ENCODE measurements at regions not wholly inside any gene's neighbourhood (a gene's known extent, or its start where the extent isn't known, plus 50 kb on each side); places are given as distances from the start of the nearest gene placed in this dataset.

GRCh38 chr5:67311208-67311607 is 114.6 kb upstream of the CD180 start:
- no peaks in the 10 kb centered on the region for H3K36me3 ChIP-seq (ENCODE audit: control insufficient read depth in 5 of 5, insufficient read depth in 5 of 5, low read length in 5 of 5)
- peaks cover 0 to 4% (median 0%) of the 10 kb centered on the region in 5 donors for H3K9me3 ChIP-seq (ENCODE audit: control insufficient read depth in 5 of 5, low read length in 5 of 5)
- H3K9ac ChIP-seq (ENCODE audit: low read length in 5 of 5) = no peak overlapping the region
- H3K27me3 ChIP-seq (ENCODE audit: control insufficient read depth in 5 of 5, insufficient read depth in 4 of 5, low read length in 5 of 5) = no peaks in the 10 kb centered on the region
- H3K4me1 ChIP-seq (ENCODE audit: control insufficient read depth in 5 of 5, insufficient read depth in 5 of 5, low read length in 5 of 5) = peaks cover 0 to 24% (median 24%) of the 10 kb centered on the region in 5 donors
- H3K4me3 ChIP-seq (ENCODE audit: low read depth in 1 of 5, low read length in 5 of 5) = no peak overlapping the region
- H3K27ac ChIP-seq (ENCODE audit: low read depth, low read length) = no peak overlapping the region

GRCh38 chr5:67310740-67311139 is 114.1 kb upstream of the CD180 start:
- Histone ChIP-seq H3K27ac (ENCODE audit: low read depth, low read length) (no peak overlapping the region), H3K9me3 (ENCODE audit: control insufficient read depth in 5 of 5, low read length in 5 of 5) (peaks cover 0 to 4% (median 0%) of the 10 kb centered on the region in 5 donors), H3K36me3 (ENCODE audit: control insufficient read depth in 5 of 5, insufficient read depth in 5 of 5, low read length in 5 of 5) (no peaks in the 10 kb centered on the region), H3K27me3 (ENCODE audit: control insufficient read depth in 5 of 5, insufficient read depth in 4 of 5, low read length in 5 of 5) (no peaks in the 10 kb centered on the region), H3K4me3 (ENCODE audit: low read depth in 1 of 5, low read length in 5 of 5) (no peak overlapping the region), H3K4me1 (ENCODE audit: control insufficient read depth in 5 of 5, insufficient read depth in 5 of 5, low read length in 5 of 5) (peaks cover 0 to 29% (median 25%) of the 10 kb centered on the region in 5 donors), H3K9ac (ENCODE audit: low read length in 5 of 5) (no peak overlapping the region)

GRCh38 chr5:67310169-67310568 is 113.6 kb upstream of the CD180 start:
- Histone ChIP-seq H3K27ac (ENCODE audit: low read depth, low read length) (no peak overlapping the region), H3K36me3 (ENCODE audit: control insufficient read depth in 5 of 5, insufficient read depth in 5 of 5, low read length in 5 of 5) (no peaks in the 10 kb centered on the region), H3K4me1 (ENCODE audit: control insufficient read depth in 5 of 5, insufficient read depth in 5 of 5, low read length in 5 of 5) (peaks cover 0 to 30% (median 25%) of the 10 kb centered on the region in 5 donors), H3K27me3 (ENCODE audit: control insufficient read depth in 5 of 5, insufficient read depth in 4 of 5, low read length in 5 of 5) (no peaks in the 10 kb centered on the region), H3K9ac (ENCODE audit: low read length in 5 of 5) (no peak overlapping the region), H3K9me3 (ENCODE audit: control insufficient read depth in 5 of 5, low read length in 5 of 5) (peaks cover 0 to 4% (median 0%) of the 10 kb centered on the region in 5 donors), H3K4me3 (ENCODE audit: low read depth in 1 of 5, low read length in 5 of 5) (no peak overlapping the region)

GRCh38 chr5:67308988-67309688 is 112.5 kb upstream of the CD180 start:
- Histone ChIP-seq H3K27me3 (ENCODE audit: control insufficient read depth in 5 of 5, insufficient read depth in 4 of 5, low read length in 5 of 5) (no peaks in the 10 kb centered on the region), H3K27ac (ENCODE audit: low read depth, low read length) (no peak overlapping the region), H3K4me3 (ENCODE audit: low read depth in 1 of 5, low read length in 5 of 5) (no peak overlapping the region), H3K9ac (ENCODE audit: low read length in 5 of 5) (no peak overlapping the region), H3K9me3 (ENCODE audit: control insufficient read depth in 5 of 5, low read length in 5 of 5) (peaks cover 0 to 4% (median 0%) of the 10 kb centered on the region in 5 donors), H3K36me3 (ENCODE audit: control insufficient read depth in 5 of 5, insufficient read depth in 5 of 5, low read length in 5 of 5) (no peaks in the 10 kb centered on the region), H3K4me1 (ENCODE audit: control insufficient read depth in 5 of 5, insufficient read depth in 5 of 5, low read length in 5 of 5) (peaks cover 0 to 36% (median 31%) of the 10 kb centered on the region in 5 donors)

GRCh38 chr5:67306965-67307607 is 110.5 kb upstream of the CD180 start:
- H3K9me3 ChIP-seq (ENCODE audit: control insufficient read depth in 5 of 5, low read length in 5 of 5) = no peaks in the 10 kb centered on the region
- H3K27me3 ChIP-seq (ENCODE audit: control insufficient read depth in 5 of 5, insufficient read depth in 4 of 5, low read length in 5 of 5) = no peaks in the 10 kb centered on the region
- H3K9ac ChIP-seq (ENCODE audit: low read length in 5 of 5) = no peak overlapping the region
- no peak overlapping the region for H3K4me3 ChIP-seq (ENCODE audit: low read depth in 1 of 5, low read length in 5 of 5)
- H3K4me1 ChIP-seq (ENCODE audit: control insufficient read depth in 5 of 5, insufficient read depth in 5 of 5, low read length in 5 of 5) = peaks cover 0 to 38% (median 33%) of the 10 kb centered on the region in 5 donors
- H3K27ac ChIP-seq (ENCODE audit: low read depth, low read length) = peak overlapping the region; percentile 15
- H3K36me3 ChIP-seq (ENCODE audit: control insufficient read depth in 5 of 5, insufficient read depth in 5 of 5, low read length in 5 of 5) = no peaks in the 10 kb centered on the region

GRCh38 chr5:67305913-67306710 is 109.5 kb upstream of the CD180 start:
- Histone ChIP-seq H3K9me3 (ENCODE audit: control insufficient read depth in 5 of 5, low read length in 5 of 5) (no peaks in the 10 kb centered on the region), H3K36me3 (ENCODE audit: control insufficient read depth in 5 of 5, insufficient read depth in 5 of 5, low read length in 5 of 5) (no peaks in the 10 kb centered on the region), H3K27ac (ENCODE audit: low read depth, low read length) (peak overlapping the region; percentile 39), H3K27me3 (ENCODE audit: control insufficient read depth in 5 of 5, insufficient read depth in 4 of 5, low read length in 5 of 5) (no peaks in the 10 kb centered on the region), H3K4me1 (ENCODE audit: control insufficient read depth in 5 of 5, insufficient read depth in 5 of 5, low read length in 5 of 5) (peaks cover 2 to 45% (median 37%) of the 10 kb centered on the region in 5 donors), H3K9ac (ENCODE audit: low read length in 5 of 5) (no peak overlapping the region), H3K4me3 (ENCODE audit: low read depth in 1 of 5, low read length in 5 of 5) (no peak overlapping the region)

GRCh38 chr5:67305401-67305800 is 108.8 kb upstream of the CD180 start:
- Histone ChIP-seq H3K4me1 (ENCODE audit: control insufficient read depth in 5 of 5, insufficient read depth in 5 of 5, low read length in 5 of 5) (peaks cover 2 to 52% (median 40%) of the 10 kb centered on the region in 5 donors), H3K27ac (ENCODE audit: low read depth, low read length) (peak overlapping the region; percentile 39), H3K9ac (ENCODE audit: low read length in 5 of 5) (no peak overlapping the region), H3K27me3 (ENCODE audit: control insufficient read depth in 5 of 5, insufficient read depth in 4 of 5, low read length in 5 of 5) (no peaks in the 10 kb centered on the region), H3K36me3 (ENCODE audit: control insufficient read depth in 5 of 5, insufficient read depth in 5 of 5, low read length in 5 of 5) (no peaks in the 10 kb centered on the region), H3K4me3 (ENCODE audit: low read depth in 1 of 5, low read length in 5 of 5) (no peak overlapping the region), H3K9me3 (ENCODE audit: control insufficient read depth in 5 of 5, low read length in 5 of 5) (no peaks in the 10 kb centered on the region)

- H3K4me1 ChIP-seq (ENCODE audit: control insufficient read depth in 5 of 5, insufficient read depth in 5 of 5, low read length in 5 of 5) = peaks cover 2 to 57% (median 40%) of the 10 kb centered on the region in 5 donors
- no peak overlapping the region for H3K4me3 ChIP-seq (ENCODE audit: low read depth in 1 of 5, low read length in 5 of 5)
- H3K27ac ChIP-seq (ENCODE audit: low read depth, low read length) = no peak overlapping the region
- no peaks in the 10 kb centered on the region for H3K36me3 ChIP-seq (ENCODE audit: control insufficient read depth in 5 of 5, insufficient read depth in 5 of 5, low read length in 5 of 5)
- H3K9ac ChIP-seq (ENCODE audit: low read length in 5 of 5) = no peak overlapping the region
- H3K27me3 ChIP-seq (ENCODE audit: control insufficient read depth in 5 of 5, insufficient read depth in 4 of 5, low read length in 5 of 5) = no peaks in the 10 kb centered on the region
- no peaks in the 10 kb centered on the region for H3K9me3 ChIP-seq (ENCODE audit: control insufficient read depth in 5 of 5, low read length in 5 of 5)
Observed at GRCh38 chr5:67303356-67303755, 106.8 kb upstream of the CD180 start.

GRCh38 chr5:67301285-67301903 is 104.8 kb upstream of the CD180 start:
- peak overlapping the region; percentile 56 for H3K27ac ChIP-seq (ENCODE audit: low read depth, low read length)
- no peak overlapping the region for H3K4me3 ChIP-seq (ENCODE audit: low read depth in 1 of 5, low read length in 5 of 5)
- no peaks in the 10 kb centered on the region for H3K9me3 ChIP-seq (ENCODE audit: control insufficient read depth in 5 of 5, low read length in 5 of 5)
- H3K4me1 ChIP-seq (ENCODE audit: control insufficient read depth in 5 of 5, insufficient read depth in 5 of 5, low read length in 5 of 5) = peaks cover 2 to 44% (median 31%) of the 10 kb centered on the region in 5 donors
- no peaks in the 10 kb centered on the region for H3K36me3 ChIP-seq (ENCODE audit: control insufficient read depth in 5 of 5, insufficient read depth in 5 of 5, low read length in 5 of 5)
- no peak overlapping the region for H3K9ac ChIP-seq (ENCODE audit: low read length in 5 of 5)
- H3K27me3 ChIP-seq (ENCODE audit: control insufficient read depth in 5 of 5, insufficient read depth in 4 of 5, low read length in 5 of 5) = no peaks in the 10 kb centered on the region

All from subcutaneous abdominal adipose tissue (tissue), 5 donors.